ENCODE measurements at regions not wholly inside any gene's neighbourhood (a gene's known extent, or its start where the extent isn't known, plus 50 kb on each side); places are given as distances from the start of the nearest gene placed in this dataset.

DNA sequence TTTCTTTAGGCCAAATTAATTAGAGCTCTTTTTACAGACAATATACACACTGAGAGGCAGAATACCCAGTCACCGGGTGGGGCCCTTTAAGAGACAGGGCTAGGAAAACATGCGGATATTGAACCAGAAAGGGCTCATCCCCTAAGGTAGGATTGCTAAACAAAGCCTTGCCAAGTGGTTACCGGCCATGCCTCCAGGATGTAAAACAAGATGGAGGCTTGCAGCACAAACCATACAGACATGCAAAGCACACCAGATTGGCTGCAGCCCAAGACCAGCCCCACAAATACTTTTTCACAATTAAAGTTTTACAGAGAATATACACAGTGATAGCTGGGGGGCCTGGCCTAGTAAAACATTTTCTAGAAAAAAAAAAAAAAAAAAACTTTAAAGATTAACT is 210.0 kb downstream of the KLHL4 start:
- DNase-seq = no peak

- no peak for DNase-seq
These were observed 210.4 kb downstream of the KLHL4 start for GRCh38 chrX:87728024-87728423.

- no peak for DNase-seq
These were observed 210.9 kb downstream of the KLHL4 start for GRCh38 chrX:87728459-87728858.

GRCh38 chrX:87732133-87732532 is 214.5 kb downstream of the KLHL4 start:
- no peak for DNase-seq

- DNase-seq = no peak
These were observed 219.0 kb downstream of the KLHL4 start for GRCh38 chrX:87736576-87736975.

DNA sequence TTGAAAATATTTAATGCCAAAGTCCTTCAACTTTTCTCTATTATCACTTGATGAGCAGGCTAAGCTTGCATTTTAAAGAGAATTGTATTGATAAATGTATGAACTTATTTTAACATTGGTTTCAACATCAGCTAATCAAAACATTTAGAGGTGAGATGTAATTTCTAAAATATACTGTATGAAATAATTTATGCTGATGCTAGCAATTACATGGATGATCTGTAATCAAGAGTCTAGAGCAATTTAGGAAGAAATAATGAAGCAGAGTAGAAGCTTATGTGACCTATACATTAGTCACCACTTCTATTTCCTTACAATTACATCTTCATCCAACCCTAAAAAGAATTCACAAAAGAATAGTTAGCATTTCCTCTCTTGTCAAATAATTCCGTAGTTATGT is 226.8 kb downstream of the KLHL4 start:
- no peak for DNase-seq

GRCh38 chrX:87755493-87755892 is 237.9 kb downstream of the KLHL4 start:
- DNase-seq = no peak

- DNase-seq = no peak
These were observed 271.4 kb downstream of the KLHL4 start for GRCh38 chrX:87788976-87789375.

DNA sequence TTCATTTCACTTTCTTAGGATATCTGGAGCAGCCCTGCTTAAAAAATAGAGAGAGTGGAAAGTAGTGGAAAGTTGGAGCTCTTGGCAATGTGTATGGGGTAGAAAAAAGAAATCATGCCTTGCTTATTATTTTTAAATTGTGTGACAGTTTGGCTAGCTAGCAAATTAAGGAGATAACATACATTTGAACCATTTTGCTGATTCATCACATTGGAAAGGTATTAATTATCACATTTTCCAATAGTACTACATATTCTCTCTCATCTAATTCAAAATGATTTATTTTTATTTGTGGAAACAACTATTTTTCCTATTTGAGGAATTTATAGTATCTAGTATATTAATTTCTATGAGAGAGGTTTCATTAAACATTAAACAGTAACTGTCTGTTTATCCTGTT is 280.4 kb downstream of the KLHL4 start:
- no peak for DNase-seq

GRCh38 chrX:87805829-87806490 is 288.4 kb downstream of the KLHL4 start:
- DNase-seq = no peak

DNA sequence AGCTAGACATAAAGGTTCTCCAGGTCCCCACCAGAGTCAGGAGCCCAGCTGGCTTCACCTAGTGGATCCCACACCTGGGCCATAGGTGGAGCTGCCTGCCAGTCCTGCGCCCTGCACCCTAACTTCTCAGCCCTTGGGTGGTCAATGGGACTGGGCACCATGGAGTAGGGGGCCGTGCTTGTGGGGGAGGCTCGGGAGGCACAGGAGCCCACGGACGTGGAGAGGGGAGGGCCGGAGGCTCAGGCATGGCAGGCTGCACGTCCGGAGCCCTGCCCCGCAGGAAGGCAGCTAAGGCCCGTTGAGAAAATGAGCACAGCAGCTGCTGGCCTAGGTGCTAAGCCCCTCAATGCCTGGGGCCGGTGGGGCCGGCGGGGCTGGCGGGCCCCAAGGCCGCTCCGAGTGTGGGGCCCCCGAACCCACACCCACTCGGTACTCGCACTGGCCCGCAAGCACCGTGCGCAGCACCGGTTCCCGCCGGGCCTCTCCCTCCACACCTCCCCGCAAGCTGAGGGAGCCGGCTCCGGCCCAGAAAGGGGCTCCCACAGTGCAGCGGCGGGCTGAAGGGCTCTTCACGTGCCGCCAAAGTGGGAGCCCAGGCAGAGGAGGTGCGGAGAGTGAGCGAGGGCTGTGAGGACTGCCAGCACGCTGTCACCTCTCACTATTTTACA is 291.1 kb downstream of the KLHL4 start:
- DNase-seq = no peak

- DNase-seq = no peak
These were observed 296.0 kb downstream of the KLHL4 start for GRCh38 chrX:87813566-87813965.

- no peak for DNase-seq
These were observed 329.4 kb downstream of the KLHL4 start for GRCh38 chrX:87846956-87847355.

DNA sequence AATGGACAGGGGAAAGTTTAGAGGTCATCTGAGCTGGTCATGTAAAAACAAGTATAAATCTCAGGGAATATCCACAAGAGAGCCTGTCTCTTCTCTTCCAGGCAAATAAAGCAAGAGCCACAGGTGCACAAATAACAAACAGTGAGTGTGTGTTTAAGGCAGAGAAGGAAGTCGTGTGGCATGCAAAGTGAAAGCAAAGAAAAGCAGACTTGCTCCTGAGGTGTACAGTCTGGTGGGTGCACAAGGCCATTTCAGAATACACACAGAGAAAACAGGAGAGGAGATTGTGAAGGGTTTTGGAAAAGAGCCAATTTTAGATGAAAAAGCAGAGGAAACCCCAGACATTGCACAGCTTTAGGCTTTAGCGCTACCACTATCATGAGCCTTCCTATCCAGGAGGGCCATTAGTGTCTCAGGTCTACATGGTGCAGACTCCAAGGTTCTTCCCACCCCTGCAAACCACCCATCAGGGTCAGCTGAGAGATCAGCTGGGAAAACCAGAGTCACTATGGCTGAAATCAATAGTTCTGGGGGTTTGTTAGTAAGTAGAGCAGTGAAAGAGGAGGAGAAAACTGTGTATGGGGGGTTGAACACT is 355.8 kb downstream of the KLHL4 start:
- DNase-seq = no peak

DNA sequence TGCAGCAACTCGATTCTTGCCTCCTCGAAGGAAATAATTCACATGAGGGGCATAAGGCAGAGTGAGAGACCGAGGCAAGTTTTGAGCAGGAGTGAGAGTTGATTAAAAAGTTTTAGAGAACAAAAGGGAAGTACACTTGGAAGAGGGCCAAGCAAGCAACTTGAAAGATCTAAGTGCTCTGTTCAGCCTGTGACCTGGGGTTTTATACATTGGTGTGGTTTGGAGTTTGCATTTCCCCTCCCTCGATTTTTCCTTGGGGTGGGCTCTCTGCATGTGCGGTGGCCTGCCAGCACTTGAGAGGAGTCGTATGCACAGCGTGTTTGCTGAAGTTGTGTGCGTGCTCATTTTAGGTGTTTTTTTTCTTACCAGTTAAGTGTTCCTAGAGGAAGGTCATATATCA is 356.4 kb downstream of the KLHL4 start:
- no peak for DNase-seq

GRCh38 chrX:87878926-87879325 is 361.3 kb downstream of the KLHL4 start:
- DNase-seq = no peak

DNA sequence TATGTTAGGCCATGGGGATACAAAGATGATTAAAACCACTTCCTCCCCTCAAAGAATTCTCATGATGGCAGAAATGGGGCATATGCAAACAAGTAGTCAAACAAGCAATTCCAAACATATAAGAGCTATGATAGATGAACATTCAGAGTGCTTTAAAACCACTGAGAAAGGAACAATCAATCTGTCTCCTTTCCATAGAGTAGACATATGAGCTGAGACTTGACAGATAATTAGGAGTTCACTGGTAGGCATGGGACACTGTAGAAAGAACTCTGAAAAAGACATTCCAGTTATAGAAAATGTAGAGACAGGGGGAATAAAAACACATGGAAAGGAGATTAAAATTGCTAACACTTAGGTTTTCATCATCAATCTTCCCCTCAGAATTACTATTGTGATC is 372.8 kb downstream of the KLHL4 start:
- no peak for DNase-seq

GRCh38 chrX:87895421-87895820 is 377.8 kb downstream of the KLHL4 start:
- no peak for DNase-seq

DNA sequence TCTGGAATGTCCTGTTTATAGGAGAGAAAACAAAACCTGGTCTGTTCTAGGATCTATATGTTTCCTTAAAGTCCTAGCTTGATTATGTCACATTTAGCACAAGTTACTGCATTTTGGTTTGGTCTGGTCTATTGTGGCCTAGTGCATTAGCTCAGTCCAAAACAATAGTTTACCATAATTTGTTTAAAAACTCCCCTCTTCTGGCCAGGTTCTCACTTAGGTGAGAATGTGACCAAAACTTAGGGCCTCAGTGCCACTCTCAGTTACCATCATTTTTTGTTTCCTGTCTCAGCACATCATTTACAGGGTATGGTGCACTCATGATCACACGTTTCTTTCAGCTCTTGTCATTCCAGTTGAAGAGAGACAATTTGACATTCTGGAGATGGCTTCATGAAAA is 378.5 kb downstream of the KLHL4 start:
- no peak for DNase-seq

DNA sequence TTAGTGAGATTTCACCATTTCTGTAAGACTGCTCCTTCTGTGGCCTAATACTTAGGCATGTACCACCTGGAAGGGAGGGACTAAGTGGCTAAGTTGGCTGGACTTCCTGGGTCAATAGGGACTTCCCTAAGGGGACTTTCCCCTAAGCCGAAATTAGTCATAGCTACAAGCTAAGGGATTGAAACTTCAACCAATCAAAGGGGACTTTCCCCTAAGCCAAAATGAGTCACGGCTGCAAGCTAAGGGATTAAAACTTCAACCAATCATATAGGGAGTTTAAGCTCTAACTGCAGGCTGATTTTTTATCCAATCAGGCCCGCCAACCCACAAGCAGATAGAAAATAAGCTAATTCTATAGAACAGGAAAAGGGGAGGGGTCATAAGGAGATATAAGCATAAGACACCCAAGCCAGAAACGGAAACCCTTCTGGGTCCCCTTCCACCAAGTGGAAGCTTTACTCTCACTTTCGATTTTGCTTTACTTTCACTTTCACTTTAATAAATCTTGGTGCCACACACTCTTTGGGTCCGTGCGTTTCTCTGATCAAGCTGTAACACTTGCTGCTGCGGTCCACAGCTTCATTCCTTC is 382.8 kb downstream of the KLHL4 start:
- no peak for DNase-seq

DNA sequence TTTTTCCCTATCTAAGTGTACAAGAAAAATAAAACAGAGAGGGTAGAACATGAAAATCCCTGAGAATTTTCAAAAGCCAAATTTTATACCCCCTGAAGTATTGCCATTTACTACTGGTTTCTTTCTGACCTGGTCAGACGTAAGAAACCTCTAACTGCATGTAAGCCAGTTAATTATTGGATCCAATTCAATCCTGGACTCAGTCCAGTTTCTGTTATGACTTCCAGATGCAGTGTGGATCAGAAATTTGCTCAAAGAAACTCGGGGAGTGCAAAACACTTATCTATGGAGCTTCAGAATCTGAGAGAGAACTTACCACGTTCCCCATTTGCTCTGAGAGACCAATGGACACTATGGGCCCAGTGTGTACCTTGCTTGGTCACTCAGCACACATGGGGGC is 383.5 kb downstream of the KLHL4 start:
- peak; percentile 35 for DNase-seq

DNA sequence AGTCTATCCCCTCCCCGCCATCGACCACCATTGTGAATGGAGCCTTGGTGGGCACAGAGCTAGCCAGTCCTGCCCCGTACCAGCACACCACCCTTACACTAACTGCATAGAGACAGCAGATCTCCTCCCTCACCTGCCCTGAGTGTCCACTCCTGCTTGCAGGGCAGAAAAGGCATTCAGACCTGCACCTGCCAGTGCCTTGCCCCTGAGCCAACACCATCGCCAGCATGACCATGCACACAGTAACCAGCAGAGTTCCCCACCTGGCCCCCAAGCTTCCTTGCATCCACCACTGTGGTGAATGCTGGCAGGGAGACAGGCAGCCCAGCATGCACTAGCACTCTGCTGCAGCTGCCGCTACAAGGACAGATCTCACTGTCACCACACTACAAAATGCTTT is 397.1 kb downstream of the KLHL4 start:
- no peak for DNase-seq

- no peak for DNase-seq
These were observed 407.0 kb downstream of the KLHL4 start for GRCh38 chrX:87924619-87925018.
